Ectodermal cell (in vitro differentiated cells): ENCODE measurements at regions not wholly inside any gene's neighbourhood (a gene's known extent, or its start where the extent isn't known, plus 50 kb on each side); places are given as distances from the start of the nearest gene placed in this dataset.

Experiments used
- H3K27ac ChIP-seq: 2 replicates; pipeline ENCODE4 v1.7.0; 2013; ENCODE audit warnings: mild to moderate bottlenecking, low read depth, low read length; ENCODE audit not compliant: insufficient read depth, poor library complexity, severe bottlenecking
- H3K27me3 ChIP-seq: 2 replicates; pipeline ENCODE4 v1.7.0; 2013; ENCODE audit warnings: mild to moderate bottlenecking, low read length; ENCODE audit not compliant: insufficient read depth, control insufficient read depth, poor library complexity, severe bottlenecking
- H3K36me3 ChIP-seq: one replicate; pipeline ENCODE4 v1.7.0; 2013; ENCODE audit warnings: low read length; ENCODE audit not compliant: control insufficient read depth, insufficient read depth
- H3K4me1 ChIP-seq: one replicate; pipeline ENCODE4 v1.7.0; 2013; ENCODE audit warnings: low read length; ENCODE audit not compliant: control insufficient read depth, insufficient read depth
- H3K4me3 ChIP-seq: 2 replicates; pipeline ENCODE4 v1.7.0; 2013; ENCODE audit warnings: low read depth, low read length, control low read depth; ENCODE audit not compliant: insufficient read depth
- H3K9me3 ChIP-seq: 2 replicates; pipeline ENCODE4 v1.7.0; 2013; ENCODE audit warnings: mild to moderate bottlenecking, low read length, moderate library complexity; ENCODE audit not compliant: control insufficient read depth
- WGBS, 2 experiments: methylation state at CpG; one replicate each; pipeline ENCODE4 v1.1.7; 2013; ENCODE audit warnings: missing lambda C conversion rate in 2 of 2; 5-methylcytosine and 5-hydroxymethylcytosine counted together

DNA sequence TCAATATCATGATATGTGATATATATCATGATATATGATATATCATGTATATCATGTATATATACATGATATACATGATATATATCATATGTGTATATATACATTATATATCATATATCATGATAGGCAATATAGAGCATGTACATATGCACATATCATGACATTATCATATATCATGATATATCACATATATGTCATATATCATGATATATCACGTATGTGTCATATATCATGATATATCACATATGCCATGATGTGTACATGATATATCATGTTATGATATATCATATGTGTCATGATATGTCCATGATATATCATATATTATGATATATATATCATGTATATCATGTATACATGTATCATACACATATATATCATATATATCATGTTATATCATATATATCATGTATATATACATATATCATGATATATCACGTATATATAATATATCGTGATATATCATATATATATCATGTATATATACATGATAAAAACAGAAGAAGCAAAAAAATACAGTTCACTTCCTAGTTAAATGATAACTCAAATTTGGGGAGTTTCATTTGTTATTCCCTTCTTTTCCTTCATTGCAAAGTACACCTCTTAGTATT is 670.1 kb upstream of the EPHA5 start:
- WGBS, 2 experiments, result no CpG with 5 or more reads among the region's 3 CpGs
- no peaks in the 10 kb centered on the region for H3K27me3 ChIP-seq
- no peaks in the 10 kb centered on the region for H3K9me3 ChIP-seq
- no peak overlapping the region for H3K27ac ChIP-seq
- no peaks in the 10 kb centered on the region for H3K36me3 ChIP-seq
- no peaks in the 10 kb centered on the region for H3K4me1 ChIP-seq
- no peak overlapping the region for H3K4me3 ChIP-seq

- H3K27ac ChIP-seq, result no peak overlapping the region
- no peaks in the 10 kb centered on the region for H3K36me3 ChIP-seq
- H3K4me3 ChIP-seq, result no peak overlapping the region
- H3K9me3 ChIP-seq, result no peaks in the 10 kb centered on the region
- H3K4me1 ChIP-seq, result no peaks in the 10 kb centered on the region
- H3K27me3 ChIP-seq, result no peaks in the 10 kb centered on the region
- WGBS, 2 experiments, result 92 to 97% methylated on average over 3 of the region's 3 CpGs
Measured at GRCh38 chr4:66339007-66339406, 668.7 kb upstream of the EPHA5 start.

GRCh38 chr4:66331761-66332160 is 661.5 kb upstream of the EPHA5 start:
- Histone ChIP-seq H3K4me3 (no peak overlapping the region), H3K27me3 (no peaks in the 10 kb centered on the region), H3K9me3 (no peaks in the 10 kb centered on the region), H3K36me3 (no peaks in the 10 kb centered on the region), H3K4me1 (no peaks in the 10 kb centered on the region), H3K27ac (no peak overlapping the region)

GRCh38 chr4:66330125-66330524 is 659.8 kb upstream of the EPHA5 start:
- Histone ChIP-seq H3K36me3 (no peaks in the 10 kb centered on the region), H3K9me3 (no peaks in the 10 kb centered on the region), H3K27me3 (no peaks in the 10 kb centered on the region), H3K27ac (no peak overlapping the region), H3K4me1 (no peaks in the 10 kb centered on the region), H3K4me3 (no peak overlapping the region)
- WGBS, 2 experiments, result 89 to 90% methylated on average over 3 of the region's 3 CpGs

- Histone ChIP-seq H3K27ac (no peak overlapping the region), H3K36me3 (no peaks in the 10 kb centered on the region), H3K9me3 (no peaks in the 10 kb centered on the region), H3K4me1 (no peaks in the 10 kb centered on the region), H3K4me3 (no peak overlapping the region), H3K27me3 (no peaks in the 10 kb centered on the region)
- whole genome bisulfite sequencing, 2 experiments, result 69 to 83% methylated on average over 3 to 5 of the region's 5 CpGs
Measured at GRCh38 chr4:66328803-66329574, 658.7 kb upstream of the EPHA5 start.

DNA sequence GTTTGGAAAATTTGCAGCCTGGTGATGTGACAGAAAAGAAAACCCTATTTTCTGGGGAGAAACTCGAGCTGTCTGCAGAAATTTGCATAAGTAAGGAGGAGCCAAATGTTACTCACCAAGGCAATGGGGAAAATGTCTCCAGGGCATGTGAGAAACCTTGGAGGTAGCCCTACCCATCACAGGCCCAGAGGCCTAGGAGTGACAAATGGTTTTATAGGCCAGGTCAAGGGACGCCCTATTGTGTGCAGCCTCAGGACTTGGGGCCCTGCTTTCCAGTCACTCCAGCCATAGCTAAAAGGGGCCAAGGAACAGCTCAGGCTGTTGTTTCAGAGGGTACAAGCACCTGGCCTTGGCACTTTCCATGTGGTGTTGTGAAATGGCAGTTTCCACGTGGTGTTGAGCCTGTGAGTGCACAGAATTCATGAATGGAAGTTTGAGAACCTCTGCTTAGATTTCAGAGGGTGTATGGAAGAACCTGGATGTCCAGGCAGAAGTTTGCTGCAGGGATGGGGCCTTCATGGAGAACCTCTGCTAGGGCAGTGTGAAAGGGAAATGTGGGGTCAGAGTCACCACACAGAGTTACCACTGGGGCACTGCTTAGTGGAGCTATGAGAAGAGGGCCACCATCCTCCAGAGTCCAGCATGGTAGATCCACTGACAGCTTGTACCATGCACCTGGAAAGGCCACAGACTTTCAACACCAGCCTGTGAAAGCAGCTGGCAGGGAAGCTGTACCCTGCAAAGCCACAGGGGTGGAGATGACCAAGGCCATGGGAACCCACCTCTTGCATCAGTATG is 637.6 kb upstream of the EPHA5 start:
- no peak overlapping the region for H3K4me3 ChIP-seq
- no peaks in the 10 kb centered on the region for H3K4me1 ChIP-seq
- H3K27ac ChIP-seq, result no peak overlapping the region
- no peaks in the 10 kb centered on the region for H3K27me3 ChIP-seq
- 85 to 93% methylated on average over 3 of the region's 3 CpGs for WGBS, 2 experiments
- no peaks in the 10 kb centered on the region for H3K9me3 ChIP-seq
- no peaks in the 10 kb centered on the region for H3K36me3 ChIP-seq

DNA sequence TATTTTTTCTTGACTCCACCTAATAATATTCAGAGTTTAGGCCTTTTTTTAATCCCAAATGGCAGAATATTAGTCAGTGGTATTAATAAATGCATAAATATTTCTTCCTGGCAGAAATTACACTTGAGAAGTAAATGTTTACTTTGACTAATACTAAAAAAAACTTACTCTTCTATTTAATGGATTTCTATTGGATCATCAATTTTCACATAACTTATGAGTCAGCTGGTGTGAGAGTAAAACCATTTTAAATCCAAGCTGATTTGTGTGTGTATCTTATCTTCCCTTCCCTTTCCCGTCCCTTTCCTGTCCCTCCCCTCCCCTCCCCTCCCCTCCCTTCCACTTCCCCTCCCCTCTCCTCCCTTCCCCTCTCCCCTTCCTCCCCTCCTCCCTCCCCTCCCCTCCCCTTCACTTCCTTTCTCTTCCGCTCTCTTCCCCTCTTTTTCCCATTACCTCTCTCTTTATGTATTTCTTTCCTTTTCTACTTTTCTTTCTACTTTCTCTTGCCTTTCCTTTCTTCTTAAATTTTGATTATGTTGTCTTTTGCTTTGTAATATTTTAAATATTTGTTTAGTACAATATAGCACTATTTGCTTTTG is 630.1 kb upstream of the EPHA5 start:
- Histone ChIP-seq H3K36me3 (no peaks in the 10 kb centered on the region), H3K4me1 (no peaks in the 10 kb centered on the region)
- 80 to 100% methylated on average over 1 of the region's 2 CpGs for WGBS, 2 experiments

DNA sequence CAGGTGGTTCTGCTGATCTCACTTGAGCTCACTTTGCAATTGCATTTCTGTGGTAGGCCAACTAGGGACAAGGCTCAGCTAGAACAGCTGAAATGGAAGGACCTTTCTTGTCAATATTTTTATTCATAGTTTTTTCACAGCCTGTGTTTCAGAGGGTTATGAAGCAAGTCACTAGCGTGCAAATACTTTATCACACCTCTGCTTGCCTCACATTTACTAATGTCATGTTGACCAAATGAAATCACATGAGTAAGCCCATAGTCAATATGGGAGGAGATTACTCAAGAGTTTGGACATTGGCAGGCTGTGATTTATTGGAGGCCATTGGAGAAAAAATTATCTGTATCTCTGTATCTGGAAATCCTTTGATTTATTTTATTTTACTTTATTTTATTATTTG is 628.3 kb upstream of the EPHA5 start:
- Histone ChIP-seq H3K27me3 (no peaks in the 10 kb centered on the region), H3K36me3 (no peaks in the 10 kb centered on the region), H3K4me3 (no peak overlapping the region), H3K27ac (no peak overlapping the region), H3K9me3 (no peaks in the 10 kb centered on the region), H3K4me1 (no peaks in the 10 kb centered on the region)
- WGBS, 2 experiments, result 89% methylated on average over 1 of the region's 1 CpG; no CpG with 5 or more reads in 1 of the 2 experiments

More for the DNA sequence above, 630.1 kb upstream of the EPHA5 start:
- H3K4me3 ChIP-seq, result no peak overlapping the region
- no peaks in the 10 kb centered on the region for H3K9me3 ChIP-seq
- H3K27me3 ChIP-seq, result no peaks in the 10 kb centered on the region
- no peak overlapping the region for H3K27ac ChIP-seq

GRCh38 chr4:66297703-66298102 is 627.4 kb upstream of the EPHA5 start:
- H3K4me1 ChIP-seq, result no peaks in the 10 kb centered on the region
- H3K36me3 ChIP-seq, result no peaks in the 10 kb centered on the region
- WGBS, 2 experiments, result 100% methylated on average over 1 of the region's 1 CpG
- no peaks in the 10 kb centered on the region for H3K27me3 ChIP-seq
- no peaks in the 10 kb centered on the region for H3K9me3 ChIP-seq
- H3K27ac ChIP-seq, result no peak overlapping the region
- no peak overlapping the region for H3K4me3 ChIP-seq

DNA sequence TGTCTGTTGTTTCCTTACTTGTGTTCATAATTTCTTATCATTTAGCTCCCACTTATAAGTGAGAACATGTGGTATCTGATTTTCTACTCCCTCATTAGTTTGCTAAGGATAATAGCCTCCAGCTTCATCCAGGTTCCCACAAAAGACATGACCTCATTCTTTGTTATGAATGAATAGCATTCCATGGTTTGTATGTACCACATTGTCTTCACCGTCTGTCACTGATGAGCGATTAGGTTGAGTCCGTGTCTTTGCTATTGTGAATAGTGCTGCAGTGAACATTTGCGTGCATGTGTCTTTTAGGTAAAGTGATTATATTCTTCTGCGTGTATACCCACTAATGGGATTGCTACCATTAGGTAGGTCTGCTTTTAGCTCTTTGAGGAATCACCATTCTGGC is 624.3 kb upstream of the EPHA5 start:
- no peaks in the 10 kb centered on the region for H3K4me1 ChIP-seq
- H3K27me3 ChIP-seq, result no peaks in the 10 kb centered on the region
- 63 to 82% methylated on average over 5 of the region's 5 CpGs for WGBS, 2 experiments
- H3K36me3 ChIP-seq, result no peaks in the 10 kb centered on the region
- H3K27ac ChIP-seq, result no peak overlapping the region
- H3K9me3 ChIP-seq, result no peaks in the 10 kb centered on the region
- no peak overlapping the region for H3K4me3 ChIP-seq
